Right ventricle myocardium superior (tissue), 1 donor: ENCODE measurements at regions not wholly inside any gene's neighbourhood (a gene's known extent, or its start where the extent isn't known, plus 50 kb on each side); places are given as distances from the start of the nearest gene placed in this dataset.

Source experiments
- ATAC-seq: fragments of 200-7000 bp; cut with Tn5 transposase; one replicate; pipeline ENCODE4 v1.9.1; 2020; ENCODE audit warnings: mild to moderate bottlenecking; ENCODE audit not compliant: poor library complexity
- DNase-seq: peaks from one replicate; pipeline ENCODE4 v3.0.0-alpha.2; 2020
- intact Hi-C: fragments of 100-400 bp; cut with DNase I; formaldehyde crosslinking; loops from one replicate; pipeline ENCODE4 v1.11.2; 2022
- donor health status: DM: no; HTN: yes; CAD: no; lungs with severe emphysema.

- no peak for ATAC-seq
- no peak for DNase-seq
- intact Hi-C loops, result no loop called here
Measured at GRCh38 chr11:112771851-112772250, 189.4 kb upstream of the NCAM1 start.

GRCh38 chr11:112773264-112773663 lies 188.0 kb upstream of the NCAM1 start:
- ATAC-seq (peak; percentile 21), DNase-seq (no peak)
- intact Hi-C loops, result no loop called here

- intact Hi-C loops, result no loop called here
- DNase-seq (no peak), ATAC-seq (peak; percentile 56)
Measured at GRCh38 chr11:112776834-112777233, 184.4 kb upstream of the NCAM1 start.

- ATAC-seq, result peak; percentile 10
- no peak for DNase-seq
- intact Hi-C loops, result no loop called here
Measured at GRCh38 chr11:112777283-112777751, 183.9 kb upstream of the NCAM1 start.

- ATAC-seq (peak; percentile 34), DNase-seq (no peak)
- intact Hi-C loops, result no loop called here
Measured at GRCh38 chr11:112778091-112778876, 182.9 kb upstream of the NCAM1 start.

GRCh38 chr11:112778877-112779266 lies 182.3 kb upstream of the NCAM1 start:
- intact Hi-C loops, result no loop called here
- ATAC-seq (no peak), DNase-seq (no peak)

GRCh38 chr11:112780351-112781087 lies 180.7 kb upstream of the NCAM1 start:
- intact Hi-C loops, result loop anchor here (10.0 kb wide), 2 partner anchors 196 to 486 kb away; no protein-coding TSS in a partner anchor
- peak; percentile 75 for DNase-seq
- ATAC-seq, result peak; percentile 73

GRCh38 chr11:112783945-112784322 lies 177.3 kb upstream of the NCAM1 start:
- intact Hi-C loops, result loop anchor here (10.0 kb wide), 2 partner anchors 199 to 489 kb away; no protein-coding TSS in a partner anchor
- ATAC-seq, result no peak
- no peak for DNase-seq

- intact Hi-C loops, result loop anchor here (10.0 kb wide), 2 partner anchors 200 to 490 kb away; no protein-coding TSS in a partner anchor
- DNase-seq, result peak; percentile 89
Measured at GRCh38 chr11:112784323-112785073, 176.7 kb upstream of the NCAM1 start.

GRCh38 chr11:112785149-112785548 lies 176.1 kb upstream of the NCAM1 start:
- intact Hi-C loops, result loop anchor here (10.0 kb wide), 2 partner anchors 200 to 490 kb away; no protein-coding TSS in a partner anchor
- peak; percentile 33 for ATAC-seq
- no peak for DNase-seq

More at GRCh38 chr11:112784323-112785073, 176.7 kb upstream of the NCAM1 start:
- ATAC-seq, result peak; percentile 78

GRCh38 chr11:112785719-112786118 lies 175.5 kb upstream of the NCAM1 start:
- intact Hi-C loops, result loop anchor here (10.0 kb wide), 2 partner anchors 201 to 491 kb away; no protein-coding TSS in a partner anchor
- ATAC-seq (peak; percentile 33), DNase-seq (no peak)

- DNase-seq, result no peak
- ATAC-seq, result no peak
- intact Hi-C loops, result loop anchor here (10.0 kb wide), 2 partner anchors 201 to 491 kb away; no protein-coding TSS in a partner anchor
Measured at GRCh38 chr11:112786196-112786595, 175.0 kb upstream of the NCAM1 start.

GRCh38 chr11:112786886-112787530 lies 174.2 kb upstream of the NCAM1 start:
- ATAC-seq (no peak), DNase-seq (no peak)
- intact Hi-C loops, result loop anchor here (10.0 kb wide), 2 partner anchors 202 to 492 kb away; no protein-coding TSS in a partner anchor

- ATAC-seq, result no peak
- DNase-seq, result no peak
- intact Hi-C loops, result loop anchor here (10.0 kb wide), 2 partner anchors 205 to 495 kb away; no protein-coding TSS in a partner anchor
Measured at GRCh38 chr11:112789481-112789880, 171.7 kb upstream of the NCAM1 start.

- intact Hi-C loops, result no loop called here
- DNase-seq (no peak), ATAC-seq (no peak)
Measured at GRCh38 chr11:112790286-112790685, 170.9 kb upstream of the NCAM1 start.

GRCh38 chr11:112792070-112792469 lies 169.2 kb upstream of the NCAM1 start:
- ATAC-seq, result no peak
- intact Hi-C loops, result no loop called here

GRCh38 chr11:112793416-112793815 lies 167.8 kb upstream of the NCAM1 start:
- intact Hi-C loops, result no loop called here
- ATAC-seq (no peak), DNase-seq (no peak)

More at GRCh38 chr11:112792070-112792469, 169.2 kb upstream of the NCAM1 start:
- no peak for DNase-seq

- DNase-seq (no peak), ATAC-seq (no peak)
- intact Hi-C loops, result no loop called here
Measured at GRCh38 chr11:112794331-112794846, 166.8 kb upstream of the NCAM1 start.
